GM10266 (cell line): ENCODE measurements at regions not wholly inside any gene's neighbourhood (a gene's known extent, or its start where the extent isn't known, plus 50 kb on each side); places are given as distances from the start of the nearest gene placed in this dataset.

Source experiments
- DNase-seq: peaks from one replicate; pipeline ENCODE4 v3.0.0; 2012; ENCODE audit errors: extremely low spot score
- CTCF ChIP-seq: IDR thresholded peaks from 2 replicates; pipeline ENCODE4 v1.5.1; 2012; ENCODE audit warnings: mild to moderate bottlenecking, low read depth; ENCODE audit not compliant: control insufficient read depth, insufficient read depth; ENCODE audit errors: missing control alignments

GRCh38 chr2:39524756-39525635, 87.9 kb upstream of the MAP4K3 start:
- TF ChIP-seq CTCF = no peak
- DNase-seq = no peak

- DNase-seq = no peak
- TF ChIP-seq CTCF = no peak
These were observed 88.7 kb upstream of the MAP4K3 start for GRCh38 chr2:39525636-39526412.

GRCh38 chr2:39528701-39529100, 91.6 kb upstream of the MAP4K3 start:
- DNase-seq = no peak
- no peak for TF ChIP-seq CTCF

GRCh38 chr2:39529836-39530235, 92.8 kb upstream of the MAP4K3 start:
- no peak for DNase-seq
- no peak for TF ChIP-seq CTCF

GRCh38 chr2:39530411-39530866, 93.4 kb upstream of the MAP4K3 start:
- DNase-seq = no peak
- TF ChIP-seq CTCF = no peak

- TF ChIP-seq CTCF = no peak
- DNase-seq = no peak
These were observed 94.2 kb upstream of the MAP4K3 start for GRCh38 chr2:39531220-39531777.
